ENCODE measurements at regions not wholly inside any gene's neighbourhood (a gene's known extent, or its start where the extent isn't known, plus 50 kb on each side); places are given as distances from the start of the nearest gene placed in this dataset.

DNA sequence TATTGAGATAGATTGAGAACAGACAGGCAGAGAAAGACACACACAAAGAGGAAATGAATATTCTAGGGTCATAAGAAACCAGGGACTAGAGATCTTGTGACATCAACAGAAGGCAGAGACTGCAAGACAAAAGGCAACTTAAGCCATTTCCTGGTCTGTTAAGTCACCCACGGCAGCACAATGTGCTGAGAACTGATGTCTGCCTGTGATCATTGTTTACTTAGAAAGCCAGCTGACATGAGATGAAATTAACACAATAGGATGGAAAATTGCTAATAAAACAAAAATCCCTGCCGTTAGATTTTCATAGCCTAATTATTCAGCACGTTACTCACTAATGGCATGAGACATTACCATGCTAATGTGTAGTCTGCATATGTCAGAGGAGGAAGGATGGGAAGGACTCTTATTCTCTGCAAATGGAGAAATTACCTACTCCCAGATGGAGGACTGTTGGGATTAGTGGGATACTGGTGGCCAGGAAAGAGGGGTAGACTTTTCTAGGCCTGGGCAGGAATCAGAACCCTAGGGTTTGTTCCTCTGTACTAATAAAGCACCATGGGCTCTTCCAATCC lies 191.3 kb upstream of the PODXL start:
- H3K79me2 ChIP-seq (ENCODE audit: low read length), result no peaks in the 10 kb centered on the region
- H3K4me2 ChIP-seq (ENCODE audit: low read length), result no peak overlapping the region
- H3K9ac ChIP-seq (ENCODE audit: low read length), result no peak overlapping the region
- H2AFZ ChIP-seq (ENCODE audit: low read length), result no peak overlapping the region
- no peaks in the 10 kb centered on the region for H3K9me2 ChIP-seq (replicated peaks; ENCODE audit: low read length)
- ATAC-seq, result no peak
- H3K36me3 ChIP-seq (ENCODE audit: low read depth, low read length), result no peaks in the 10 kb centered on the region
- H3K9me3 ChIP-seq (ENCODE audit: low read length), result no peaks in the 10 kb centered on the region
- CTCF ChIA-PET, result no interaction called here
- DNase-seq, result no peak
- H3F3A ChIP-seq (ENCODE audit: low read length, unreplicated experiment), result no peaks in the 10 kb centered on the region
- intact Hi-C loops (cut with micrococcal nuclease), result no loop called here
- H3K4me3 ChIP-seq (ENCODE audit: low read length), result no peak overlapping the region
- no peaks in the 10 kb centered on the region for H3K4me1 ChIP-seq (ENCODE audit: insufficient read depth, low read length)
- no TSS peak for BruUV-seq (replicated peaks)
- TF ChIP-seq EZH2phosphoT487 (IDR thresholded peaks at IDR 0.05; ENCODE audit: borderline replicate concordance, low read length), result no peak
- no peak for TF ChIP-seq CTCF (conservative IDR thresholded peaks at IDR 0.05; ENCODE audit: low read depth, low read length)
- TF ChIP-seq EZH2 (IDR thresholded peaks at IDR 0.05; ENCODE audit: low read length, unreplicated experiment), result no peak
- peaks cover 19% of the 10 kb centered on the region; the same call in 1 of the 2 replicates for H3K27me3 ChIP-seq (ENCODE audit: low read length)
- H3K27ac ChIP-seq (ENCODE audit: low read length), result no peak overlapping the region
- no peaks in the 10 kb centered on the region for H4K20me1 ChIP-seq (ENCODE audit: low read length)
- POLR2A ChIA-PET (ENCODE audit: unreplicated experiment), result no interaction called here

DNA sequence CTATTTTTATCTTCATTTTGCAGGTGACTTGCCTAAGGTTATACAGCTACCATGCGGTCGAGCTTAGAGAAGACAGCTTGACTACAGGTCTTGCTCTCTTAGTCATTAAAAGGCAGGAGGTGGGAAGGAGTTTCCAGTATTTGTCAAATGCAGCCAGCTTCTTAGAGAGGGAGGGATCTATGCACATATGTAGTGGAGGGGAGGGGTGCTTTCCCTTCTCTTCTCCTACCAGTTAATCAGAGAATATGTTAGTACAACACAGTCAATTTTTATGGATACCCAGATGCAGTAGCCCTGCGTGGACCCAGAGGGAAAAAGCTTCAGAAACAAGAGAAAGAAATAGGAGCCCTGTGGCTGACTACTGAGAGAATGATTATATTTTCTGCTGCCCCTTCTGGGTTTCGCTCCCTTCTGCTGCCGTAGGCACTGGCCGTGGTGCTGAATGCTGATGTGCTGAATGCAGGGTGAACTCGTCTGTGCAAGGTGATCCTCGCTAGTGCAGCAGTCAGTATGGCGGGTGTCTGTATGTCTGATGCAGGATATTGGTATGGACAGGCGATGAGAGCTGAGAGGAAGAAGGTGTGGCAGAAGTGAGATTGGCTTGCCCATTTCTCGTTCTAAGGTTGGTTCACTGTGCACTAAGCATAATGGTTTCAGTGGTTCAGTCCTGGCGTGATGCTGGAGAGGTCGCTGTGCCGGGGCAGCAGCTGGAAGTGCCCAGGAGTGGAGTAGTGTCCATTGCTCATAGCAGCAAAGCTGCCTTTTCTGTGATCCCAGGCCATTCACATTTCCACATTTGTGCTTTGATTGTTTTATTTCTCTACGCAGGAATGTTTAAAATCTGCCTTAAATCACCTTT lies 189.2 kb upstream of the PODXL start:
- Histone ChIP-seq H3K4me2 (ENCODE audit: low read length) (no peak overlapping the region), H3K79me2 (ENCODE audit: low read length) (no peaks in the 10 kb centered on the region), H3K27me3 (ENCODE audit: low read length) (peaks cover 21% of the 10 kb centered on the region; the same call in 1 of the 2 replicates), H3F3A (ENCODE audit: low read length, unreplicated experiment) (no peaks in the 10 kb centered on the region), H3K9ac (ENCODE audit: low read length) (no peak overlapping the region), H3K9me3 (ENCODE audit: low read length) (no peaks in the 10 kb centered on the region), H3K9me2 (replicated peaks; ENCODE audit: low read length) (no peaks in the 10 kb centered on the region), H3K36me3 (ENCODE audit: low read depth, low read length) (no peaks in the 10 kb centered on the region), H3K27ac (ENCODE audit: low read length) (no peak overlapping the region), H2AFZ (ENCODE audit: low read length) (no peak overlapping the region), H3K4me3 (ENCODE audit: low read length) (no peak overlapping the region), H3K4me1 (ENCODE audit: insufficient read depth, low read length) (no peaks in the 10 kb centered on the region), H4K20me1 (ENCODE audit: low read length) (no peaks in the 10 kb centered on the region)
- ChIA-PET CTCF (no interaction called here), POLR2A (ENCODE audit: unreplicated experiment) (no interaction called here)
- intact Hi-C loops (cut with micrococcal nuclease), result no loop called here
- BruUV-seq (replicated peaks), result no TSS peak
- ATAC-seq (peak; percentile 67), DNase-seq (peak; percentile 55)
- TF ChIP-seq CTCF (conservative IDR thresholded peaks at IDR 0.05; ENCODE audit: low read depth, low read length), result no peak
- no peak for TF ChIP-seq EZH2phosphoT487 (IDR thresholded peaks at IDR 0.05; ENCODE audit: borderline replicate concordance, low read length)
- TF ChIP-seq EZH2 (IDR thresholded peaks at IDR 0.05; ENCODE audit: low read length, unreplicated experiment), result no peak

DNA sequence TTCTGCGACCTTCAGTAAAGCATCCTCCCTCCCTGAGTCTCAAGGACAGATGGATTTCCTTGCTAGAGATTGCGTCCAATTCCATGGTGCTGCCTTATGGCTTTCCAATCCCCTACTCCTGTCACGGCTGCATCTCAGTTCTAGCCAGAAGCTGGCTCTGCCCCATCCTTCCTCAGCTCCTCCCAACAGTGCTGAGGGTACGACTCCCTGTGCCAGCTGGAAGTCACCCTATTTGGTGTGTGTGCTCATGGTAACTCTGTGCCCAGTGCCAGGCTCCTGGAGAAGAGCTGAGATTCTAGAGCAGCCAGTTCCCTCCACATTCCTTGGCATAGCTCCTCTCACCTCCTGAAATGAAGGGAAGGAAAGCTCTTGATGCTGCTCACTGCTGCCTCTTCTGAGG lies 185.0 kb upstream of the PODXL start:
- Histone ChIP-seq H3K9ac (ENCODE audit: low read length) (no peak overlapping the region), H4K20me1 (ENCODE audit: low read length) (no peaks in the 10 kb centered on the region)

More for the DNA sequence above, 185.0 kb upstream of the PODXL start:
- no peak overlapping the region for H3K4me3 ChIP-seq (ENCODE audit: low read length)
- TF ChIP-seq EZH2 (IDR thresholded peaks at IDR 0.05; ENCODE audit: low read length, unreplicated experiment) (no peak), CTCF (conservative IDR thresholded peaks at IDR 0.05; ENCODE audit: low read depth, low read length) (no peak), EZH2phosphoT487 (IDR thresholded peaks at IDR 0.05; ENCODE audit: borderline replicate concordance, low read length) (no peak)
- peaks cover 27% of the 10 kb centered on the region for H3K27me3 ChIP-seq (ENCODE audit: low read length)
- H3K4me2 ChIP-seq (ENCODE audit: low read length), result no peak overlapping the region
- H3K79me2 ChIP-seq (ENCODE audit: low read length), result no peaks in the 10 kb centered on the region
- no peak overlapping the region for H2AFZ ChIP-seq (ENCODE audit: low read length)
- H3K4me1 ChIP-seq (ENCODE audit: insufficient read depth, low read length), result no peaks in the 10 kb centered on the region
- intact Hi-C loops (cut with micrococcal nuclease), result no loop called here
- no TSS peak for BruUV-seq (replicated peaks)
- H3F3A ChIP-seq (ENCODE audit: low read length, unreplicated experiment), result no peaks in the 10 kb centered on the region
- no peak overlapping the region for H3K27ac ChIP-seq (ENCODE audit: low read length)
- H3K9me2 ChIP-seq (replicated peaks; ENCODE audit: low read length), result no peaks in the 10 kb centered on the region
- no peaks in the 10 kb centered on the region for H3K36me3 ChIP-seq (ENCODE audit: low read depth, low read length)
- no peaks in the 10 kb centered on the region for H3K9me3 ChIP-seq (ENCODE audit: low read length)
- ChIA-PET CTCF (no interaction called here), POLR2A (ENCODE audit: unreplicated experiment) (no interaction called here)
- no peak for DNase-seq
- ATAC-seq, result no peak
